ENCODE measurements at regions not wholly inside any gene's neighbourhood (a gene's known extent, or its start where the extent isn't known, plus 50 kb on each side); places are given as distances from the start of the nearest gene placed in this dataset.
A peak's percentile ranks its signal among the peaks of the same experiment; 100 is the strongest.

GRCh38 chr20:22691369-22692118 lies 107.2 kb upstream of the FOXA2 start (continued):
- TF ChIP-seq HMGXB3 (CRISPR knock-in tag; IDR thresholded peaks at IDR 0.05; ENCODE audit: borderline replicate concordance) (peak; percentile 51; the same call in 1 of the 2 replicates), HNF1A (IDR thresholded peaks at IDR 0.05; ENCODE audit: low read depth) (no peak), HNF1A (CRISPR knock-in tag; IDR thresholded peaks at IDR 0.05; ENCODE audit: borderline replicate concordance) (no peak), KDM6A (CRISPR knock-in tag; IDR thresholded peaks at IDR 0.05; ENCODE audit: low read depth) (no peak), ATF2 (CRISPR knock-in tag; IDR thresholded peaks at IDR 0.05) (no peak), CCAR2 (optimal IDR thresholded peaks at IDR 0.05; ENCODE audit: low read depth, low read length) (no peak), HDAC2 (CRISPR knock-in tag; IDR thresholded peaks at IDR 0.05) (0 out of 2 replicates have a peak, but pooled peaks have one; percentile 52), TFE3 (CRISPR knock-in tag; IDR thresholded peaks at IDR 0.05) (no peak), ZSCAN20 (CRISPR knock-in tag; IDR thresholded peaks at IDR 0.05; ENCODE audit: borderline replicate concordance) (no peak), AHDC1 (CRISPR knock-in tag; IDR thresholded peaks at IDR 0.05; ENCODE audit: borderline replicate concordance) (no peak), DNMT1 (CRISPR knock-in tag; IDR thresholded peaks at IDR 0.05) (no peak)

Data from HepG2 (cell line).